ENCODE measurements at regions not wholly inside any gene's neighbourhood (a gene's known extent, or its start where the extent isn't known, plus 50 kb on each side); places are given as distances from the start of the nearest gene placed in this dataset.

- H3K4me2 ChIP-seq, result no peak overlapping the region
- peaks cover 0 to 9% (median 0%) of the 10 kb centered on the region in 11 experiments; a peak in 5 of 22 replicates for H3K9me3 ChIP-seq (replicated peaks in 1 of 11)
- H3K4me1 ChIP-seq, result peaks cover 0 to 10% (median 6%) of the 10 kb centered on the region in 10 experiments; a peak in 10 of 20 replicates
- H3K27me3 ChIP-seq, result peaks cover 55 to 69% (median 63%) of the 10 kb centered on the region in 11 experiments
- H3K4me3 ChIP-seq, result no peak overlapping the region
- peaks cover 0 to 41% (median 8%) of the 10 kb centered on the region in 11 experiments; a peak in 7 of 22 replicates for H4K20me1 ChIP-seq
- H3K9ac ChIP-seq, result no peak overlapping the region
- no peaks in the 10 kb centered on the region for H3K36me3 ChIP-seq
- no peak overlapping the region for H3K27ac ChIP-seq
- TF ChIP-seq Cebpa-rat (IDR thresholded peaks at IDR 0.05), result no peak
Observed at GRCh38 chr11:43573873-43574272, 106.7 kb upstream of the HSD17B12 start.

- no peak for TF ChIP-seq Cebpa-rat (IDR thresholded peaks at IDR 0.05)
- H3K9me3 ChIP-seq (replicated peaks in 1 of 11), result peaks cover 0 to 9% (median 0%) of the 10 kb centered on the region in 11 experiments; a peak in 5 of 22 replicates
- H3K27ac ChIP-seq, result no peak overlapping the region
- H3K4me2 ChIP-seq, result no peak overlapping the region
- H4K20me1 ChIP-seq, result peaks cover 0 to 41% (median 8%) of the 10 kb centered on the region in 11 experiments; a peak in 7 of 22 replicates
- H3K27me3 ChIP-seq, result peaks cover 60 to 74% (median 68%) of the 10 kb centered on the region in 11 experiments
- H3K4me1 ChIP-seq, result peaks cover 0 to 10% (median 6%) of the 10 kb centered on the region in 10 experiments; a peak in 10 of 20 replicates
- no peaks in the 10 kb centered on the region for H3K36me3 ChIP-seq
- no peak overlapping the region for H3K4me3 ChIP-seq
- H3K9ac ChIP-seq, result no peak overlapping the region
Observed at GRCh38 chr11:43574411-43574810, 106.1 kb upstream of the HSD17B12 start.

GRCh38 chr11:43574949-43575912 is 105.3 kb upstream of the HSD17B12 start:
- Histone ChIP-seq H3K4me2 (no peak overlapping the region), H3K9ac (no peak overlapping the region), H3K9me3 (replicated peaks in 1 of 11) (peaks cover 0 to 9% (median 0%) of the 10 kb centered on the region in 11 experiments; a peak in 6 of 22 replicates), H3K4me1 (peaks cover 3 to 10% (median 7%) of the 10 kb centered on the region in 10 experiments; a peak in 10 of 20 replicates), H3K27me3 (peaks cover 69 to 82% (median 76%) of the 10 kb centered on the region in 11 experiments), H3K27ac (no peak overlapping the region), H3K4me3 (no peak overlapping the region), H4K20me1 (peaks cover 0 to 41% (median 8%) of the 10 kb centered on the region in 11 experiments; a peak in 7 of 22 replicates), H3K36me3 (no peaks in the 10 kb centered on the region)
- TF ChIP-seq Cebpa-rat (IDR thresholded peaks at IDR 0.05), result no peak

GRCh38 chr11:43575913-43576310 is 104.6 kb upstream of the HSD17B12 start:
- peaks cover 75 to 89% (median 83%) of the 10 kb centered on the region in 11 experiments for H3K27me3 ChIP-seq
- no peak overlapping the region for H3K4me3 ChIP-seq
- no peak overlapping the region for H3K9ac ChIP-seq
- peaks cover 3 to 10% (median 7%) of the 10 kb centered on the region in 10 experiments; a peak in 10 of 20 replicates for H3K4me1 ChIP-seq
- no peak overlapping the region for H3K27ac ChIP-seq
- TF ChIP-seq Cebpa-rat (IDR thresholded peaks at IDR 0.05), result no peak
- H3K4me2 ChIP-seq, result no peak overlapping the region
- H3K9me3 ChIP-seq (replicated peaks in 1 of 11), result peaks cover 5 to 15% (median 6%) of the 10 kb centered on the region in 11 experiments
- peaks cover 0 to 41% (median 8%) of the 10 kb centered on the region in 11 experiments; a peak in 7 of 22 replicates for H4K20me1 ChIP-seq
- H3K36me3 ChIP-seq, result no peaks in the 10 kb centered on the region

- H3K4me2 ChIP-seq, result 0 out of 22 replicates have a peak overlapping the region, but pooled peaks of 1 of the 11 experiments have one; percentile 23
Observed at GRCh38 chr11:43576320-43576802, 104.2 kb upstream of the HSD17B12 start.

GRCh38 chr11:43576803-43577521 is 103.6 kb upstream of the HSD17B12 start:
- H3K27me3 ChIP-seq, result peaks cover 86 to 98% (median 93%) of the 10 kb centered on the region in 11 experiments
- H3K4me1 ChIP-seq, result peaks cover 3 to 10% (median 7%) of the 10 kb centered on the region in 10 experiments; a peak in 10 of 20 replicates
- no peak overlapping the region for H3K9ac ChIP-seq
- H3K9me3 ChIP-seq (replicated peaks in 1 of 11), result peaks cover 13 to 25% (median 16%) of the 10 kb centered on the region in 11 experiments
- no peak overlapping the region for H3K27ac ChIP-seq
- H3K4me2 ChIP-seq, result peak overlapping the region in 2 of 11 experiments; percentile 23 to 33; a peak in 1 of 22 replicates
- H4K20me1 ChIP-seq, result peaks cover 0 to 41% (median 8%) of the 10 kb centered on the region in 11 experiments; a peak in 7 of 22 replicates
- no peak overlapping the region for H3K4me3 ChIP-seq
- no peaks in the 10 kb centered on the region for H3K36me3 ChIP-seq
- TF ChIP-seq Cebpa-rat (IDR thresholded peaks at IDR 0.05), result no peak

More at GRCh38 chr11:43576320-43576802, 104.2 kb upstream of the HSD17B12 start:
- Histone ChIP-seq H3K27ac (no peak overlapping the region), H3K9ac (no peak overlapping the region), H3K4me3 (no peak overlapping the region), H4K20me1 (peaks cover 0 to 41% (median 8%) of the 10 kb centered on the region in 11 experiments; a peak in 7 of 22 replicates), H3K4me1 (peaks cover 3 to 10% (median 7%) of the 10 kb centered on the region in 10 experiments; a peak in 10 of 20 replicates), H3K27me3 (peaks cover 80 to 93% (median 87%) of the 10 kb centered on the region in 11 experiments), H3K9me3 (replicated peaks in 1 of 11) (peaks cover 9 to 19% (median 10%) of the 10 kb centered on the region in 11 experiments), H3K36me3 (no peaks in the 10 kb centered on the region)
- TF ChIP-seq Cebpa-rat (IDR thresholded peaks at IDR 0.05), result no peak

- Histone ChIP-seq H3K4me1 (peaks cover 3 to 10% (median 7%) of the 10 kb centered on the region in 10 experiments; a peak in 10 of 20 replicates), H4K20me1 (peaks cover 0 to 41% (median 8%) of the 10 kb centered on the region in 11 experiments; a peak in 7 of 22 replicates), H3K36me3 (no peaks in the 10 kb centered on the region), H3K27me3 (peaks cover 93 to 100% (median 100%) of the 10 kb centered on the region in 11 experiments), H3K9me3 (replicated peaks in 1 of 11) (peaks cover 13 to 29% (median 20%) of the 10 kb centered on the region in 11 experiments), H3K4me2 (peak overlapping the region in 7 of 11 experiments; percentile 85 to 98 (median 96); a peak in 8 of 22 replicates), H3K27ac (no peak overlapping the region), H3K4me3 (peak overlapping the region in 2 of 10 experiments; percentile 67 to 71; a peak in 2 of 20 replicates), H3K9ac (no peak overlapping the region)
- TF ChIP-seq Cebpa-rat (IDR thresholded peaks at IDR 0.05), result no peak
Observed at GRCh38 chr11:43577566-43578264, 102.8 kb upstream of the HSD17B12 start.
